ENCODE measurements at regions not wholly inside any gene's neighbourhood (a gene's known extent, or its start where the extent isn't known, plus 50 kb on each side); places are given as distances from the start of the nearest gene placed in this dataset.

DNA sequence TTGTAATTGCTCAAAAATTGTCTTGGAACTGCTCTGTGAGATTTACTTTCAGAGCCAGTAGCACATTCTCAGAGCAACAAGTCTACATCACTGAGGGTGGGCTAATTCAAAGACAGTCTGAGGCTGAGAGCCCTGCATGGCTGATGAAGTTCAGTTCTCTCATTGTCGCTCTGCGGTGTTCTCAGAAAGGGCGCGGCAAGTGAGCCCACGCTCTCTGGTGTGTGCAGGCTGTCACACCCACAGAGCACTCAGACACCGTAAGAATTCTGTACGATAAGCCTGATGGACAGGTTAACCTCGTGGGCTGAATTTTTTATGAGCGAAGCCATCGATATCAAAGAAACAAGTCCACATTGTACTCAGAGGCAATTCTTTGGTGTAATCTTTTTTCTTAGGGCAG, 557.8 kb downstream of the HACE1 start:
- no peak for DNase-seq

DNA sequence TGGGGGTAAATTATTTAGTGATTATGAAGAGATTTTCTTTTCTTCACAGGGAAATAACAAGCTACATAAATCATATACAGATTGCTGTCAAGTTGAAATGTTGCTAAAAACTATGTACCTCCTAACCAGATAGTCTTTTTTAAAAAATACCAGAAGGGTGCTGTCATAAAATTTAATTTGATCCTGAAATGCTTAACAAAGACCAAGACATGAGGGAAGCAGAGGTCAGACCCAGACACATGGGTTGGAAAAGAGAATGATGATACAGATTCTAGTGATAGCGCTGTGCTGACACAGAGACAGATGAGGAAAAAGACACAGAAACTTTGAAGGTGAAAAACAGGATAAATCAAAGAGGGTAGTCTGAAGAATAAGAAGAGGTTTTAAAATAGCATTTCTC, 573.1 kb downstream of the HACE1 start:
- DNase-seq, result no peak

DNA sequence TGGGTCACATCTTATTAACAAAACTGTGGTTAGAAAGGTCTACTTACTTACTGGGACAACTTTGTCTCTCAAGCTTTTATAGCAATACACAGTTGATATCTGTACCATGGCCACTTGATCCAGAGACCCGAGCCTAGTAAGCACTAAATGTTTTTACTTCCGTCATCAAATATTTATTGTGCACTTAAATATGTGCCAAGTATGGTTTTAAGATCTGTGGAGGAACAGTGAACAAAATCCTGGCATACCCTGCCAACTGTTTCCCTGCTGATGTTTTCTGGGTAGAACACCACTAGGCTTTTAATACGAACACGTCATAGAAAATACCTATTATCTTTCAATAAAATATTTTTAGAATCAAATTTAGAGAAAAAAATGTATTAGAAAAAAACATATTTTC, 574.8 kb downstream of the HACE1 start:
- DNase-seq, result no peak

DNA sequence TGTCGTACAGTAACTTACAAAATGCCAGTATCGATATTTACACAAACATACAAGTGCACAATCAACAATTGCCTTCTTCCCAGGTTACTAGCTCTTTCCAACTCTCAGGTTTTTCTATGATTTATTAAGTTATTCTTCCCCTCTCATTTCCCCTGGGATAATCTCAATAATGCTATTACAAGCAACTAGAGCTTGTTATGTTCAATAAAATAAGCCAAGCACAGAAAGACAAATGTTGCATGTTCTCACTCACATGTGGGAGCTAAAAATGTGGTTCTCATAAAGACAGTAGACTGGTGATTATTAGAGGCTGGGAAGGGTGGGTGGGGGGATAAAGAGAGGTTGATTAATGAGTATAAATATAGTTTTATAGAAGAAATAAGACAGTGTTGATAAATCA, 577.1 kb downstream of the HACE1 start:
- DNase-seq, result no peak

DNA sequence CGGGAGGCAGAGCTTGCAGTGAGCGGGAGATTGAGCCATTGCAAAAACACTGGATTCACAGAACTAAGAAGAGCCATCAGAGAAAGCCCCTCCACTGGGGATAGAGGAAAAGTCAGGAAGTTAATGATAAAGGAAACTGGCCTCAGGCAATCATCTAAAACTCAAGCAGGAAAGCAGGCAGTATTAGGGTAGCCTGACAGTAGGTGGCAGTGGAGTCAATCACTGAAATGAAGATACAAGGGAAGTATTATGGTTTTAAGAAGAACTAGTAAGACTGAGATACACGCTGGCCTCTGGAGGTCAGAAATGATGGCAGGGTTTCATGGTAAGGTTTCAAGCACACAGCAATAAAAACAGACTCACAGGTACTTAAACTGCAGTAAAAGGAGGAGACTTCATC, 578.3 kb downstream of the HACE1 start:
- DNase-seq, result no peak

DNA sequence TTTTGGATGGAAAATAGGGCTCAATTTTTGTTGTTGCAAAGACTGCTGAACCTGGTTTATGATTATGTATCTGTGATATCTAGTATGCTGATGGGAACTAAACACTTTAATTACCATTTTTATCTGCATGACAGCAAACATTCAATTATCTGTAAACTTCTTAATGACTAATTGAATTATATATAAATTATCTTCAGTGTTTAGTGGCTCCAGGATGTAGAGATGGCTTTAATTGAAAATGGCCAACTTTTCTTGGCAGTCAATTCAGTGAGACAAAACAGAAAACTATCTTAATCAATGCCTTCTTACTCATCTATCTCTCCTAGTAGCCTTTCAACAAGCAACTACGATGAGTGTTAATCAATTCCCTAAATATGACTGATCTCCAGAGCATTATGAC, 591.3 kb downstream of the HACE1 start:
- DNase-seq, result no peak

DNA sequence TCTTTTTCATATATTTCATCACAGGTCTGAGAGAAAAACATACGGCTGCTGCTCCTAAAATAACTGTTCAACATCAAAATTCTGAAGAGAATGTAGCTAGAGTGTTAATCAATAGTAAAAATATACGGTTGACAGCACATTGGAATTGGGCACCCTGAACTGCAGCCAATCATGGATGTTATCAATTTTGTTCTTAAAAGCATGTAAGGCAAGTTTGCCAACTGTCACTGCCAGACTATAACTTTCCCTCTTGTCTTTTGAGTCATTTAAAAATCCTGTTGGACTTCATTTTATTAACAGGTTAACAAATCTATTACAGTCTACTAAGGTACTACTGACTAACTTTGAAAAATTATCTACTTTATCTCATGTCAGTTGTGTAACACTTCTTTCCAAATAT, 592.8 kb downstream of the HACE1 start:
- no peak for DNase-seq

DNA sequence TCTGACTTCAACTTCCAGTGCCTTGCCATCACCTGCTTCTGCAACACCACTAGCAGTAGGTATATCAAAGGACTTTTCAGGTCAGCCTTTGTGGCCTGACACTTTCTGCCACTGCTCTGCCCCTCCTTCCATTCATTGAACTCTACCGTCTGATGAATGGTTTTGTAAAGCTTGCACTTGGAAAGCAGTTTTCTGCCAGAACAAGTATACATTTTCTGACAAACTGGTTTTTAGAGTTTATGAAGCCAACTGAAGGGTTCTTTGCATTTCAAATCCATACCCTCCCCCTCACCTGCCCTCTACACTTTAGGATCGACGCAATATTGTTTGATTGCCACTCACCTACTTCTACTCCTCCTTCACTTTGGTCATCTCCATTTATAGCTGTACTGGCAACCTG, 603.1 kb downstream of the HACE1 start:
- no peak for DNase-seq

DNA sequence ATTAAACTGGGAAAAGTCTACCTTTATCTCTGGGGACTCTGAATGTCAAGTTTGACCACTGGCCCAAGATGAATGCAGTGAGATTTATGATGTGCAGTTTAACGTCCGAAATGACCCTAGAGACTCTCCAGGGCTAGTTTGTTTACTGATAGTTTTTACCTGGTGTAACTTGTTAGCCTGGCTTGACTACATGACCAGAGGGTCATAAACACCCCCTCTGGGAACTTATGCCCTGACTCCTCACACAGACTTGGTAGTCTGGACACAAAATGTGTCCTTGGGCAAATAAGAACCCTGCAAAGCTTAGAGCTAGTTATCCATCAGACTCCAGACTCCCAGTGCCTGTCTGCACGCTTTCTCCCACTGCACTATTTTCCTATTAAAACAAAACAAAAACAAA, 606.5 kb downstream of the HACE1 start:
- DNase-seq, result no peak

DNA sequence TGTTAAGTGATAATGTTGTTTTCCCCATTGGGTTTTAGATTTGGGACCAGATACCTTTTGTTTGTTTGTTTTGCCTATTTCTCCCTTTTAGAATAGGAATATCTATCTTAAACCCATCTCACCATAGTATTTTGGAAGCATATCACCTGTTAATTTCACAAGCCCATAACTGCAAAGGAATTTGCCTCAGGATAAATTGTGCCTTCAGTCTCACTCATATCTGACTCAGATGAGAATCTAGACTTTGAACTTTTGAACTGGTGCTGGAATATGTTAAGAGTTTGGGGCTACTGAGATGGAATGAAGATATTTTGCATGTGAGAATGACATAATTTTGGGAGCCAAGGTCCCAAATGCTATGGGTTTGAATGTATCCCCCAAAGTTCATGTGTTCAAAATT, 607.4 kb downstream of the HACE1 start:
- no peak for DNase-seq

DNA sequence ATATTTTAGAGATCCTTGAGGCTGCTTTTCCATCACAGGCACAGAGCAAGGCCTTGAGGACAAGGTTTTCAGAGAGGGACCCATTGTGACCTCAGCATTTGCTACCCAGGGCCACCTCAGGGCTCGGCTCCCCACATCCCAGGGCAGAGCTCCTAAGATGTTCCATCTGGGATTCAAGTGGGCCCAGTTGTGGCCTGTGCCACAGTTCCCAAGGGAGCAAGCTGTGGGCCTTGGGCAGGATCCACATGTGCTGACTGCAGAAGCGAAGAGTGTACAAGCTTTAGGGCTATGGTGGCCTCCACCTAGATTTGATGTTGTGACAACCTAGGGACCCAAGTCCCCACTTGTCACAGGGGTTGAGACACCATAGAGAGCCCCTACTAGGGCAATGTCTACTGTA, 608.1 kb downstream of the HACE1 start:
- no peak for DNase-seq

DNA sequence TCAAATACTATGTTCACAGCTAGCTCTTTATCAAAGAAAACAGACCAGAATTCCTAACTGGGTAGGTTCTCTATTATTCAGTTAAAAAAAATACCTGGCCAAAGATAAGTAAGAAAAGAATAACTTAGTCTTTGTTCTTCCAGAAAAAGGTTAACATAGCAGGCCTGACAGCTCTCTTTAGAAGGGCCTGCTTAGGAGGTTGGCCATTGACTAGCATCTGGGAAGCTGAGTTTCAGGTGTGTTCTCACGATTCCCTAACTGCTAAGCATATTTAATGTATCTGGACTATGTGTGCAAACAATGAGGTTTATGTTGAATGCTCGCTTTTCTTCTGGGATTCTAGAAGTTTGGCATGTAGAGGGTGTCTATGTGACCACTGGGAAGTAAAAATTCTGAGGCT, 618.9 kb downstream of the HACE1 start:
- DNase-seq, result no peak

DNA sequence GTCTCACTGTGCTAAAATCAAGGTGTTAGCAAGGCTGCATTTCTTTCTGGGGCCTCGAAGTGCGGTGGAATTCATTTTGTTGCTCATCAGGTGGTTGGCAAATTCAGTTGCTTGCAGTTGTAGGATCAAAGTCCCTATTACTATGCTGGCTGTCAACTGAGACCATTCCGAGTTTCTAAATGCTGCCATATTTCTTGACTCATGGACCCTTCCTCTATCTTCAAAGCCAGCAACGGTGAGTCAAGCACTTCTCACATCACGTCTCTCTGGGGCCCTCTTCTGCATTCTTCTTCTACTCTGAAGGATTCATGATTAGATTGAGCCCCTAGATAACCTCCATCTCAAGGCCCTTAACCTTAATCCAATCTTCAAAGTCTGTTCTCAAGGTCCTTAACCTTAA, 619.7 kb downstream of the HACE1 start:
- DNase-seq, result no peak

DNA sequence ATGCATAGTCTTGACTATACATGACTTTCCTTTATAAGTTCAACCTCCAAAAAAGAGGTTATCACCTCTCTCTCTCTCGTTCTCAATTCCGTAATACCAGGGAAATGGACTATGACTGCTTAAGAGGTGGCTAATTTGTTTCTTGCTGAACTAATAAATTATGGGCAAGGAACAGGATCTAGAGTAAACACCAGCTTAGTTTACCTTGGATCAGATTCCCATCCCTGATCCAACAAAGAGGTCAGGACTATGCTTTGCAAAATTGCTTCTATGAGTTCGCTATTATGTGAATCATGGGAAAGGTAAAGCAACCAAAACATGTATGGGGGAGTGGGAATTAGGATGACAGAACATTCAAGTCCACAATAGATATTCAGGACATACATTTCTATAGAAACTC, 630.7 kb downstream of the HACE1 start:
- no peak for DNase-seq

DNA sequence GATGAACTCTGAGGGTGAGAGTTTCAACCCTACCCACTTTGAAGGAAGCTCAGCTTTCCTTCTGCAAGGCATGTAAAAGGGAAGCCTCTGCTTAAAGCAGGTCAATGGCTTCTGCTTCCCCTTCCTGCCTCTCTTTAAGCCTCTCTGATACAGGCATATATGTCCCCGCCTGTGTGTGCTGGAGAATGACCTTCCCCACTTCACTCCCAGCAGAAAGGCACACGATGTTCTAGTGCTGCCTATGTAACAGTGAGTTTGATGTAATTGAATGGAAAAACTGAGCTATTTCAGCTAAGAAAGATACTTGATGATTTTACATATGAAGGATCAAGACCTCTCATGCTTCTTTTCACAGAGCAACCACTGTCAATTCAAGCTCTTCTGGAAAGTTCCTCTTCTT, 632.2 kb downstream of the HACE1 start:
- no peak for DNase-seq

DNA sequence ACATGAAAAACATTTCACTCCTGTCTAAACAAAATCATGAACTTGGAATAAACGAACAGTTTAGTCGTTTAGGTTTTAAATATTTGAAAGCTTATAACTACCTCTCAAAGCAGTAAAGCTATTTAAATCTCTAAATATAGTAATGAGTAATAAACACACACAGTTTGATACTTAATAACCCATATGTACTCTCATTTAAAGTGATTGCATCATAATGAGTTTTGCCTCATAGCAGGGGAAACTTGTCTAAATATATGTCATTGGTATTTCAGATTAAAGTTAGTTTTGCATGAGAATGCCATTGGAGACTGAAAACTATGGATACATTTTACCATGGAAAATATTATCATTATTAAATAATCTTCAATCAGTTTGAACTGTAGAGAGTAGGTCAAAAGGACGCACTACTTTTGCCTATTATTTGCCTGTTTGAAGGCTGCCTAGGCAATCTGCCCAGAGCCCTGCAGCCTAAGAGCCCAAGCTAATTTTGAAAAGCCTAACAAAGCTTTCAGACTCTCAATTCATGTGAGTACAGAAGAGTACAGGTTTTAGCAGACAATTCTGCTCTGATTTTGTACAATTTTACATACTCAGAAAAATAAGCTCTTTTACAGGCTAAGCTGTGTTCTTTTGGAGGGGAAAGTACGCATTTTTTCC, 632.8 kb downstream of the HACE1 start:
- no peak for DNase-seq

DNA sequence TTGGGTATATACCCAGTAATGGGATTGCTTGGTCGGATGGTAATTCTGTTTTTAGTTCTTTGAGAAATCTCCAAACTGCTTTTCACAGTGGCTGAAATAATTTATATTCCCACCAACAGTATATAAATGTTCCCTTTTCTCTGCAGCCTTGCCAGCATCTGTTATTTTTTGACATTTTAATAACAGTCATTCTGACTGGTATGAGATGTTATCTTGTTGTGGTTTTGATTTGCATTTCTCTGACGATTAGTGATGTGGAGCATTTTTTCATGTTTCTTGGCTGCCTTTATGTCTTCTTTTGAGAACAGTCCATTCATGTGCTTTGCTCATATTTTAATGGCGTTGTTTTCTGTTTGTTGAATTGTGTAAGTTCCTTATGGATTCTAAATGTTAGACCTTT, 641.6 kb downstream of the HACE1 start:
- DNase-seq, result no peak

DNA sequence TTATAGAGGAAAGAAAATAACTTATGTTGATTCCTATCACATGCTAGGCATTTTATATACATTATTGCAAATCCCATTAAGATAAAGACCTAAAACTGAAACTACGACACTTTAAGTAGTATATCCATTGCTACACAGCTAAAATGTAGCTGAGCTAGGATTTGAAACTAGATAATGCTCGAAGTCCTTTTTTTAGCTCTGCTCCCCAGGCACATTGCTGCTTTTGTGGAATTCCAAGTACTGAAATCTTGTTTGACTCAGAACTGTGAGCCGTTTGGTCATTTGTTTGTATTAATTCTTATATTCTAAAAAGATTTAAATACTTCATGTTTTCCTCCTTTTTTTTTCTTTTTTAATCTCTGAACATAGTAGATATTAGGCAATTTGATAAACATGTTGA, 644.8 kb downstream of the HACE1 start:
- no peak for DNase-seq

DNA sequence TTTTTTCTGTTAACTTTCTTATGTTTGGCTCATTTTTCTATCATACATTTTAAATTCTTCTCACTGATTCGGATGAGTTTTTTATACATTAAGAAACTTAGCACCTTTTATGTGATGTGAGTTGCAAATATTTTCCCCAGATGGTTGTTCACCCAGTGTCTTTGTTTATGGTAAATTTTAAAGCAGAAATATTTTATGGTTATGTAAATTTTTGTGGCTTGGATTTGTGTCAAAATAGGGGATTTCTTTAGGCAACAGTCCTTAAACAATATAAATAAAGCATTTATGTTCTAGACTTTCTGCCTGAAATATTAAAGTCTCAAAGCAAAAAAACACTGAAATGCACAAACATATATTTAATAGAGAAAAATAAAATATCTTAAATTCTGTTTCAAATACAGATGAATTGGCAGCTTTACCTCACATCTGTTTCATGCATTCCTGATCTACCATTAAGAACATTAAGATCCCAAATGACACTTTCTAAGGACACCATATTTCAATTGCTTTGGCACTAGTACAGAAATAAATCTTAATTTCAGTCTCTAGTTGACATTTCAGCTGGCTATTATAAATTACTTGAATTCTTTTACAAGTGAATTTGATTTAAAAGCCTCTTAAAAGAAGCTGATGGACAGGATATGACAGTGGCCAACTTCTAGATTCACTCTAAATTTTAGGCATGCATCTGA, 646.6 kb downstream of the HACE1 start:
- no peak for DNase-seq

DNA sequence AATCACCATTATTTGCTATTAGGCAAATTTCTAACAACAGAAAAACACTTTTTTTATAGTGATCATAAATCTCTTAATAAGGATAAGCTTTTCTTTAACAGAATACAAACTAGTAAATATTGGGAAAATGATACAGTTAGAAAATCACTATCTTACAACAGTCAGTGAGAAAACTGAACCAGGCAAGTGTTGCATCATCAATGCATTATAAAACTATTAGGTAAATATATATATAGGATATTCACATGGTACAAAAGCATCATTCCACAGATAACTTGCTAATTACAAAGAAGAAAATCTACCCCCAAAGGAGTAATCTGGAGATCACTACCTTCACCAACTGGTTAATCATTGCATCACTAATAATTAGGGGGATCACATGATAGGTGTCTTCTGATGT, 652.1 kb downstream of the HACE1 start:
- no peak for DNase-seq

DNA sequence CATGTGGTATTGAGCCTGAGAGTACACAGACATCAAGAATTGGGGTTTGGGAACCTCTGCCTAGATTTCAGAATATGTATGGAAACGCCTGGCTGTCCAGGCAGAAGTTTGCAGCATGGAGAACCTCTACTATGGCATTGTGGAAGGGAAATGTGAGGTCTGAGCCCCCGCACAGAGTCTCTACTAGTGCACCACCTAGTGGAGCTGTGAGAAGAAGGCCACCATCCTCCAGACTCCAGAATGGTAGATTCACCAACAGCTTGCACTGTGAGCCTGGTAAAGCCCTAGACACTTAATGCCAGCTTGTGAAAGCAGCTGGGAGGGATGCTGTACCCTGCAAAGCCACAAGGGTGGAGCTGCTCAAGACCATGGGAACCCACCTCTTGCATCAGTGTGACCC, 658.2 kb downstream of the HACE1 start:
- DNase-seq, result no peak

DNA sequence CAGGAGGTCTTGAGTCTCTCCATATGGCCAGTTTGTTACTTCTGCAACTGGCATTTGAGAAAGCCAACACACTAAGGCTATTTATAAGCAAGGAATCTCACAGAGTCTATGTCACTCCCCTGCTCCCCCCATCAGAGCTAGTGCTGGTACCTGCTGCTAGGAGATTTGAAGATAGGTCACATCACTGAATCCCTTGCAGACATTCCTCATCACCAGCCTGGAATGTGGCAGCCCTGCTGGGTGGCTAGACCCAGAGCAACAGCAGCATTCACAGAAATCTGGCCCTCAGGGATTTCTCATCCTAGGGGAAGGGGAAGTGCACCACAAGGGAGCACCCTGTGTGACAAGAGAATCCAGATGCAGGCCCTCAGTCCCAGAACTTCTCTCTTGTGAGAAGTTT, 672.1 kb downstream of the HACE1 start:
- no peak for DNase-seq

DNA sequence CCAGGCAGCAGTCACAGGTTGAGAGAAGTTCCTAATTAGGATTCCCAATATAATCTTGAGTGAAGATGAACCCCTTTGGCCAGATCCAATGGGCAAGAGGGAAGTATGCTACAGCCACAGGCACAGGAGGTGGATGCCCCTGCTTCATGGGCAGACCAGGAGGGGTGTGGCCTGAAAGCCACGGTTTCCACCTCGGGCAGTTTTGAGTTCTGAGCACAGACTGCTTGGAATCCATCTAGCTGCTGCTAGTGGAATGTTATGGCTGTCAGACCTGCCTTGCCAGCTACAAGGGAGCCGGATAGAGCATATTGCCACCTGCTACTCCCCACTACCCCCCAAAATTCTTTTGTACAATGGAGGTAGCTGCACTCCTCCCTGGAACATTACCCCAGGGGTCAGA, 672.9 kb downstream of the HACE1 start:
- no peak for DNase-seq

DNA sequence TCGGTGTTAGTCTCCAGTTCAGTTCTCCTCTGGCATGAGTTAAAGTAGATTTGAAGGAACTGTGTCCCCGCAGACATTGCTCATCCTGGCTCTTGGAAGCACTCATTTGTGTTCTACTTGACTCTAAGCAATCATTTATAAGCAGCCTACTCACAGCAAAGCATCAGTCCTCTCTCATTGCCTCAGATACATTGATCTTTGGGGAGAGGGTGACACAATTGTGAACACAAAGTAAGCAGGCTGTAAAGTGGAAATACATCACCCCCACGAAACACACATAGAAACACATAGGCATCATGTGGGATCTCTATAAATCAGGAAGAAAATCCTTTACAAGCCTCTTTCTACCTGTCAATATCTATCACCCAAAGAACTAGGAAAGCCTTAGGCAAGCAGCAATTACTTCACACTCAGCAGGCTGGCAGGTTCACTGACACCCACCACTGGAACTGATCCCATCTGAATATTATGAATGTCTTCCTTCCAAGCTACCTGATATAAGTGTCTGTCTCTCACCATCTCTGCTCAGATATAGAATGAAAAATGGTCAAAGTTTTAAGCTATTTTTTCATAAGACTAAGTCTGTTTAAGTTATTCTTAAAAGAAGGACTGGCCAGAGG, 675.8 kb downstream of the HACE1 start:
- DNase-seq, result no peak

DNA sequence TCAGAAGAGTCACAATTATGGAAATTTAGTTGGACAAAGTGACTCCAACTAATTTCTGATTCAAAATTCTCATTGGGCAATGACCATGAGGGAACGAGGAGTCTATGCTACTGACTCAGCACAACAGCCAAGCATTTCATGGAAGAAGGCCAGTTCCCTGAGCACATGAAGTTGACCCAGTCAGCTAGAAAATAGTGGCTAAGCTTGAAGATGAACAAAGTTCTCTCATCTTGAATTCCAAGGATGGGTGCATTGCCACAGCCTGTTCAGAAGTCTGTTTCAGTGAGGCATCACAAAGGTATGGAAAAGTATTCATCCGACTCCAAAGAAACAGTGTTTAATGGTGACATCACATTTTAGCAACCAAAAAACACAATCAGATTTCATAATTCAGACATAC, 676.9 kb downstream of the HACE1 start:
- no peak for DNase-seq

All from NCI-H2171 (cell line).